Cerebellar cortex (tissue), 1 donor: ENCODE measurements at regions not wholly inside any gene's neighbourhood (a gene's known extent, or its start where the extent isn't known, plus 50 kb on each side); places are given as distances from the start of the nearest gene placed in this dataset.

Experiments used
- DNase-seq: peaks from one replicate; pipeline ENCODE4 v3.0.0-alpha.2; 2015; ENCODE audit warnings: low spot score

DNA sequence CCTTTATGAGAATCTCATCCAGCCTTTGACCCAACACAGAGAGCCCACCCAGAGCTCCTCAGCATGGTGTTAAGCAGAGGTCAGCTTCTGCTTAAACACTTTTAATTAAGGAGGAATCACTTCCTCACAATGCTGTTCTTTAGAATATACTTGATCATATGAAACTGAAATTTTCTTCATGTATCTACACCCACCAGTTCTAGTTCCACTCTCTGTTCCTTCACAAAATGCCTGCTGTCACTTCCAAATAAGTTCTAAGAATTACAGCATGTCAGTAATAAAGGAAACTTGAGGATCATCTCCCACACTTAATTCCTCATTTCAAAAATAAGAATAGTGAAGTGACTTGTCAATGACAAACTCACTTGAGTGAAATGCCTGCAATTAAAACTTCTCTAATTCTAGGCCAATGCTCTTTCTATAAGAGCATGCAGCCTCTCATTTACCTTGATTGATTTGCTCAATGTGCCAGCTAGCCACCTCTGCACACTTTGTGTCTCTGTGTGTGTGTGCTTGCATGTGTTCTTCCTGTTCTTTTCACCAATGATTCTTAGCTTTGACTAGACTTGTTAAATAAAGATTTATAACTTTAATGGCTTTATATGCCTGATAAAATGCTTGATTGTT lies 356.3 kb downstream of the PLPP3 start:
- no peak for DNase-seq

DNA sequence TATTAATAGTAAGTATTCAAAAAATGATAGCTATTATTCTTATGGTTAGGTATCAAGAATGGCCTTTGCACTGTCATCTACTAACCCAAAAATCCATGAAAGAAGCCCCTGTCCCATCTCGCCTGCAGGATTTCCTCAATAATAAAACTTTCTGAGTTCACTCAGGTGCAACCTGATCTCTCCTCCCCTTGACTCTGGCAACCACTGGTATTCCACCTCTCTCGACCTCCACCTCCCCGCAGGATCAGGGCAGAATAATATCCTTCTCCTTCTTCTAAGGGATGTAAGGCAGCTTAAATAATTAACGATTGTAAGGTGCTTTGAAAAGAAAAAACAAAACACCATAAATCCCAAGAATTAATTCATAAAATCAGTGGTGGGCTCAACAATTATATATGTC lies 359.3 kb downstream of the PLPP3 start:
- DNase-seq, result no peak

DNA sequence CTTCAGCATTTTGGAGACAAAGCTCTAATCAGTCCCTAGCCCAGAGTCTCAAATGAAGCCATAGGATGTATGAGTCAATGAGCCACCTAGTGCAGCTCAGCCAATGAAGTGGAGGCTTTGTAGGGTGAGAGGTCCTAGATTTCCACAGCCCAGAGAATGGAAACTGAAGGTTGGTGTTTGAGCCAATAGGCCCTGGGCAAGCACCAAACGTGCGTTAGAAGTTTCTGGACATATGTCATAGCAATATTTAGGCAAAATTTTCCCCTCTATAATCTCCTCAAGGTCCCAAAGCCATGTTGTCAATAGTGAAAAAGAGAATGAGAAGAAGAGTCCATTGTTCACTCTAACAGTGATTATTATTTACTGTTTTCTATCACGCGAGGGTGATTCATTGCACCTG lies 361.3 kb downstream of the PLPP3 start:
- no peak for DNase-seq

- DNase-seq, result no peak
These were observed 363.1 kb downstream of the PLPP3 start for GRCh38 chr1:56216218-56216617.

DNA sequence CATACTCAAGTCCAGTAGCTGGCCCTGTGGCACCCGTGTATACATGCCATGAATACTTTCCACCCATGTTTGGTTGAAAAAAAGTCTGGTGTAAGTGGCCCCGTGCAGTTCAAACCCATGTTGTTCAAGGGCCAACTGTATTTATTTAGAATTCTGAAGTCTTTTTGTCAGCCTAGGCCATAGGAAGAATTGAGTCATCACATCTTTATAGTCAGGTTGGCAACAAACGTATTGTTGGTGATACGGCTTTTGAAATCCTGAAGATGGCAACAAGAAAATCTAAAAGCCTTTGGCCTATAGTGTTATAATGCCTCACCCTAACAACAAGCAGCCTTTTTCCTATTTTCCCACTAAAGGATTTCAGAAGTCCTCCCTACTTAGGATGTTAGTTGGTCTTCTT lies 363.6 kb downstream of the PLPP3 start:
- DNase-seq, result no peak

GRCh38 chr1:56215086-56215485 lies 364.3 kb downstream of the PLPP3 start:
- DNase-seq, result no peak

GRCh38 chr1:56213068-56213467 lies 366.3 kb downstream of the PLPP3 start:
- DNase-seq, result no peak

DNA sequence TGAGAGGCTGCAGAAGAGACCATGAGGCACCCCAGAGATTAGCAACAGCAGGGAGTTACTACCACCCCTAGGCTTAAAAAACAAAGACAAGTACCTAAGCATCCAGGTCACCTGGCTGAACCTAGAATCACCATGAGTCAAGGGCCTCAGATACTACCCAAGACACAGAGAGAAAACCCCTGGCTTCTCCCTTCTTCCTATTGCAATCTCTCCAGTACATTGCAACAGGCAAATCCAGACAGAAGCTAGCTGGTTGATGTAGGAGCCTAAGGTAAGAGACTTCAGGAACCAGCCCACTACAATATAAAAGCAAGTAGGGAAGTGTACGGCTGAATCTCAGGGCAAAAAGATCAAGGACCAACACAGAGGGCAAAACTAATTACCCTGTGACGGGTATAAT lies 367.2 kb downstream of the PLPP3 start:
- no peak for DNase-seq

DNA sequence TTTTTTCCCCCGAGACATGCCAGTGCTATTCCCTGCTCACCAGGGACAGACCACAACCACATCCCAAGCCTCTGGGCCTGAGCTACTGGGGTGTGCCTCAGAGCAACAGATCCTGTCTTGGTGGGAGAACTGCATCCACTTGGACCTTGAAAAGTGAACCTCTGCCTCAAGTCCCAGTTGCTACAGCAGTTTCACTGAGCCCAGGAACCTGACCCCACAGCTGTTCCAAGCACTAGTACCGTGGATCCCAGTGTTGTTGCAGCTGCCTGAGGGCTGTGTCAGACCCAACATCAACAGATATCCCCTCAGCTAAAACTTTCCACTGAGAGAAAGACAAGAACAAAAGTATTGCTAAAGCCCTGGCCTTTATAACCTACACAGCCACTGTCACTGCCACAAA lies 373.0 kb downstream of the PLPP3 start:
- DNase-seq, result no peak

DNA sequence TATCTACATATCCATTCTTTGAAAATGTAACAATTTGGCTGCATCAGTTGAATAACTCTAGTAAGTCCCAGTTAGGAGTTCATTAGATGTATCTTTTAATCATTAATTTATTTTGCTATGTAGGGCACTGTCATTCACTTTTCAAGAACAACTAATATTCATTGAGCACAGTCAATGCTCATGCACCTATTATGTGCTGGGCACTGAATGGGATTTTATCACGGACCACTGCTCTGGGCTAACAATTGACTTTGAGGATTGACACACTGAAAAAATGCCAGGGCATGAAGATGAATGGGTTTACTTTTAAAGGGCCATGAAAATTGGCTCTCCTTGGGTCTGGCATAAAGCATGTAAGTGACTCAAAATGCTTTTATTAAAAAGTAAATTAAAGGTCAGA lies 375.2 kb downstream of the PLPP3 start:
- DNase-seq, result no peak

GRCh38 chr1:56202796-56203492 lies 376.4 kb downstream of the PLPP3 start:
- no peak for DNase-seq

DNA sequence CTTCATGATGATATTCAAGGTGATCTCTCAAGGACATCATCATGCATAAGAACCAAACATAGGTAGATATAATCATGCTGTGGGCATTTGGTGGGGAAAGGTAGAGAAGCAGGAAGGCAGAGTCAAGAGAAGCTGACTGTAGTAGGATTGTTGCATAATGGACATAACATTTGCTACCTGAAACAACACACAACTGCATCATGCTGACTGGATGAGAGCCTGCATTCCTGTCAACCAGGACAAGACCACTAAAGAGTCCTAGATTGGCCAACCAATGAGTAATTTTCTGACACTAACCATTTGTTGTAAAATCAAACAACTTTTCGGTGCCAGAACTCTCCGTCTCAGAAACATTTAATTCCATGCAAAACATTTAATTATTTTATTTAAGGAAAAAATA lies 377.2 kb downstream of the PLPP3 start:
- no peak for DNase-seq

DNA sequence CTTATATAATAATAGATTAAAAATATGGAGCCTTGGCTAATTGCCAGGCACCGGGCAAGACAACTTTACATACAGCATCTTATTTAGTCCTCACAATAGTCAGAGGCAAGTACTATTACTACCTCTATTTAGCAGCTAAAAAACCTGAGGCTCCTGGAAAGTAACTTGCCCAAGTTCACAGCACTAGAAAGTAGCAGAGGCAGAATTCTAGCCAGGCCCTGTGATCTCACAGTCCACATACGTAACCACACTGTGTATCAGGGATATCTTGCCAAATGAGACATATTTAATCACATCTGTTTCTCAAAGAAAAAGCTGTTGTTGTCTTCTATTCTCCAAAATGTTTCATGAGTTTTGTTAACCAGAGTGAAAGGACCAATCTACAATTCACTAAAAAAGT lies 378.5 kb downstream of the PLPP3 start:
- no peak for DNase-seq

GRCh38 chr1:56200442-56200841 lies 378.9 kb downstream of the PLPP3 start:
- no peak for DNase-seq

- DNase-seq, result no peak
These were observed 379.4 kb downstream of the PLPP3 start for GRCh38 chr1:56199956-56200355.

GRCh38 chr1:56199061-56199460 lies 380.3 kb downstream of the PLPP3 start:
- no peak for DNase-seq

GRCh38 chr1:56197946-56198345 lies 381.4 kb downstream of the PLPP3 start:
- no peak for DNase-seq

DNA sequence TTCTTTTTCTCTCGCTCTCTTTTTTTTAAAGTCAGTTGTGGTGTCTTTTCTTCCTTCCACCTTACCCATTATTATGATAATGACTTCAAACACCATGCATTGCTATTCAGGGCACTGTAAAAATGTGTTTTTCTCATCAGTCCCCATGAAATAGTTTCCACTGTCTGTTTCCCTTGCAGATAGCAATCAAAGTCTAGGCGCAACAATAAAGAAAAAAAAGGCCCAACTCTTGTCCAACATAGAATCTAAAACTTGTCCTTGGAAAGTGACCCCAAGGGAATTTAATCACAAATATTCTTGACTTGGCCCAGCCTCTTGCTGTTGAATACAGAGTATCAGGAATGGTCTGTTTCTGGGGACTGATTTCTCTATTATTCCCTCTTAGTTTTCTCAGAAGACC lies 382.5 kb downstream of the PLPP3 start:
- no peak for DNase-seq

DNA sequence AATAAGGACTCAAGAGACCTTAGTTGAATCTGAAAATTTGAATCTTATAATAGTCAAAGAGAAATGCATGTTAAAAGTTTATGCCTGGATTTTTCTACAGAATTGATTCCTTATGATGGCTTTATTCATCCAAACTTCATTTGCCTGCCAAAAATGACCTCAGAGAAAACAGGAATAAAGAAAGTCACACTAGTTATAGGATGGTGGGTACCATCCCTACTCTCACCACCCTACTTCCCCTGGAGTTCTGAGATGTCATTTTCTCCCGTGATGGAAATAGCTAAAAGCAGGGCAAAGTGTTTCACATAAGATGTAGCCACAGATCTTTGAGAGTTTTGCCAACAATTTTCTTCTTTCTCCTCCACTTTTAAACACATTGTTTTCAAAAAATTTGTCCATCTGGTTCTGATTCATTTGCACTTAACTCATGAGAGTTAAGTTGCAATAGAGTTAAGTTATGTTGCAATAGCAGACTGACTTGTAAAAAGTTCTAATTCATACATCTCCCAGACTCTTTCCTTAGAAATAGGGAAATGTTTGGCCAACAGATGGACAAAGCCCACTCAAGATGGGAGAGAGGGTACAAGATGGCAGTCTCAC lies 384.6 kb downstream of the PLPP3 start:
- no peak for DNase-seq

GRCh38 chr1:56193656-56194055 lies 385.7 kb downstream of the PLPP3 start:
- no peak for DNase-seq

DNA sequence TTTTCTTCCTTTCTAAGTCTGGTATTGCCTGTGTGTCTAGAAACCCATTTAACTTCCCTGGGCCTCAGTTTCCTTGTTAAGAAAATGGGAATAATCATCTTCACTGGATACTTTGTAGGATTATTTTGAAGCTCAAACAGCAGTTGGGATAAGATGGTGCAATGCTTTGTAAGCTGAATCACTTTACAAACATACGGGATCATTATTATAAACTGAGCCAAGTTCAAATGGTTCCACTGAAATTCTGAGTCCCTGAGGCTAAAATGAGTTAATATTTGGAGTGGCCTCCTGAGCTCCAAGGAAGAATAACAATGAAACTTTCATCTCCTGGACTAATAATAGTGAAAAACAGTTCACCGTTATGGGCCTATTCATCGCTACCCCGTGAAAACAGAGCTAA lies 388.0 kb downstream of the PLPP3 start:
- DNase-seq, result no peak

- DNase-seq, result no peak
These were observed 388.5 kb downstream of the PLPP3 start for GRCh38 chr1:56190806-56191365.
